K562 (cell line): ENCODE measurements at regions not wholly inside any gene's neighbourhood (a gene's known extent, or its start where the extent isn't known, plus 50 kb on each side); places are given as distances from the start of the nearest gene placed in this dataset.

Experiments used
- CCNT2 ChIP-seq: IDR thresholded peaks from 2 replicates; pipeline ENCODE4 v1.6.1; 2011; ENCODE audit warnings: borderline replicate concordance, low read depth, mild to moderate bottlenecking, moderate library complexity, mixed read lengths, low read length; ENCODE audit not compliant: insufficient read length; ENCODE audit errors: extremely low read depth
- GTF2E2 ChIP-seq: fragments of 200-800 bp; sonication (Bioruptor generic); IDR thresholded peaks from 2 replicates; pipeline ENCODE4 v1.6.1; 2016; ENCODE audit warnings: missing genetic modification characterization, missing compliant biosample characterization
- KAT7 ChIP-seq: sonication (generic); formaldehyde crosslinking; IDR thresholded peaks from 2 replicates; pipeline ENCODE4 v1.8.0; 2022; ENCODE audit warnings: missing genetic modification reagents, mild to moderate bottlenecking, borderline replicate concordance
- KLF16 ChIP-seq: IDR thresholded peaks from 2 replicates; pipeline ENCODE4 v1.6.1; 2016; ENCODE audit warnings: antibody characterized with exemption
- REST ChIP-seq, 2 experiments: fragments of 450-650 bp; formaldehyde crosslinking in 1 of 2; IDR thresholded peaks; 2 replicates each; pipeline versions ENCODE4 v1.4.0 to v1.6.1; 2014 to 2020; ENCODE audit warnings: mild to moderate bottlenecking in 2 of 2, borderline replicate concordance in 1 of 2, low read depth in 1 of 2
- SIX5 ChIP-seq, 2 experiments: IDR thresholded peaks; 2 replicates each; pipeline ENCODE4 v1.6.1; 2011; ENCODE audit warnings: low read length in 2 of 2, borderline replicate concordance in 1 of 2, low read depth in 1 of 2, mild to moderate bottlenecking in 1 of 2, moderate library complexity in 1 of 2; ENCODE audit not compliant: insufficient read depth in 1 of 2
- TEAD2 ChIP-seq: fragments of 450-650 bp; IDR thresholded peaks from 2 replicates; pipeline ENCODE4 v1.6.1; 2016; ENCODE audit warnings: missing genetic modification characterization, control low read depth, missing compliant biosample characterization
- TGIF2 ChIP-seq: sonication (generic); formaldehyde crosslinking; IDR thresholded peaks from 2 replicates; pipeline ENCODE4 v1.8.1; 2022; ENCODE audit warnings: mild to moderate bottlenecking, missing genetic modification reagents, moderate library complexity
- YBX1 ChIP-seq: fragments of 450-650 bp; IDR thresholded peaks from 2 replicates; pipeline ENCODE4 v1.7.1; 2016; ENCODE audit warnings: mild to moderate bottlenecking
- ZBTB11 ChIP-seq, 3 experiments: fragments of 200-800 bp in 1 of 3; fragments of 250-450 bp in 1 of 3; fragments of 450-650 bp in 1 of 3; sonication (Bioruptor Pico) in 1 of 3; sonication (Bioruptor generic) in 1 of 3; formaldehyde crosslinking in 1 of 3; IDR thresholded peaks; 2 replicates each; pipeline versions ENCODE4 v1.6.1 to v1.8.0; 2016 to 2022; ENCODE audit warnings: mild to moderate bottlenecking in 2 of 3, missing genetic modification characterization in 2 of 3, missing compliant biosample characterization in 1 of 3, moderate library complexity in 1 of 3
- ZNF408 ChIP-seq: fragments of 250-450 bp; sonication (Bioruptor Pico); IDR thresholded peaks from 2 replicates; pipeline ENCODE4 v1.4.0; 2020; ENCODE audit warnings: low read depth, mild to moderate bottlenecking, moderate library complexity
- TF ChIP-seq, protein P1 (sequence below): fragments of 450-650 bp; IDR thresholded peaks from one replicate; pipeline ENCODE4 v1.6.1; 2018; ENCODE audit warnings: mild to moderate bottlenecking, moderate library complexity; ENCODE audit not compliant: partially characterized antibody
- TF ChIP-seq, protein P2 (sequence below): fragments of 250-450 bp; sonication (Bioruptor Pico); IDR thresholded peaks from 2 replicates; pipeline ENCODE4 v1.4.0; 2020; ENCODE audit warnings: mild to moderate bottlenecking, moderate library complexity

GRCh38 chr2:210818473-210818872 lies 262.1 kb downstream of the CPS1 start (continued):
- TF ChIP-seq, protein P1, sequence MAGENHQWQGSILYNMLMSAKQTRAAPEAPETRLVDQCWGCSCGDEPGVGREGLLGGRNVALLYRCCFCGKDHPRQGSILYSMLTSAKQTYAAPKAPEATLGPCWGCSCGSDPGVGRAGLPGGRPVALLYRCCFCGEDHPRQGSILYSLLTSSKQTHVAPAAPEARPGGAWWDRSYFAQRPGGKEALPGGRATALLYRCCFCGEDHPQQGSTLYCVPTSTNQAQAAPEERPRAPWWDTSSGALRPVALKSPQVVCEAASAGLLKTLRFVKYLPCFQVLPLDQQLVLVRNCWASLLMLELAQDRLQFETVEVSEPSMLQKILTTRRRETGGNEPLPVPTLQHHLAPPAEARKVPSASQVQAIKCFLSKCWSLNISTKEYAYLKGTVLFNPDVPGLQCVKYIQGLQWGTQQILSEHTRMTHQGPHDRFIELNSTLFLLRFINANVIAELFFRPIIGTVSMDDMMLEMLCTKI: no peak
- no peak for TF ChIP-seq REST (IDR thresholded peaks at IDR 0.05; ENCODE audit: borderline replicate concordance)
- TF ChIP-seq REST (CRISPR knock-in tag; IDR thresholded peaks at IDR 0.05; ENCODE audit: low read depth): no peak
- TF ChIP-seq KLF16: no peak
- no peak for TF ChIP-seq SIX5 (IDR thresholded peaks at IDR 0.05; ENCODE audit: borderline replicate concordance in 1 of 2, insufficient read depth in 1 of 2, low read depth in 1 of 2, low read length in 2 of 2)
- no peak for TF ChIP-seq CCNT2
- TF ChIP-seq, protein P2, sequence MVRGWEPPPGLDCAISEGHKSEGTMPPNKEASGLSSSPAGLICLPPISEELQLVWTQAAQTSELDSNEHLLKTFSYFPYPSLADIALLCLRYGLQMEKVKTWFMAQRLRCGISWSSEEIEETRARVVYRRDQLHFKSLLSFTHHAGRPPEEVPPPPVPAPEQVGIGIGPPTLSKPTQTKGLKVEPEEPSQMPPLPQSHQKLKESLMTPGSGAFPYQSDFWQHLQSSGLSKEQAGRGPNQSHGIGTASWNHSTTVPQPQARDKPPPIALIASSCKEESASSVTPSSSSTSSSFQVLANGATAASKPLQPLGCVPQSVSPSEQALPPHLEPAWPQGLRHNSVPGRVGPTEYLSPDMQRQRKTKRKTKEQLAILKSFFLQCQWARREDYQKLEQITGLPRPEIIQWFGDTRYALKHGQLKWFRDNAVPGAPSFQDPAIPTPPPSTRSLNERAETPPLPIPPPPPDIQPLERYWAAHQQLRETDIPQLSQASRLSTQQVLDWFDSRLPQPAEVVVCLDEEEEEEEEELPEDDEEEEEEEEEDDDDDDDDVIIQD (CRISPR knock-in tag): no peak
- TF ChIP-seq KAT7 (CRISPR knock-in tag): no peak
- no peak for TF ChIP-seq YBX1
- no peak for TF ChIP-seq TGIF2 (CRISPR knock-in tag)
- TF ChIP-seq ZBTB11 (CRISPR knock-in tag; IDR thresholded peaks at IDR 0.05): no peak
- no peak for TF ChIP-seq ZNF408 (CRISPR knock-in tag)
- TF ChIP-seq GTF2E2 (tag): no peak
- no peak for TF ChIP-seq TEAD2 (tag)
